ENCODE measurements at regions not wholly inside any gene's neighbourhood (a gene's known extent, or its start where the extent isn't known, plus 50 kb on each side); places are given as distances from the start of the nearest gene placed in this dataset.

GRCh38 chr20:57913156-57913930, 203.5 kb upstream of the PMEPA1 start:
- 87 to 93% methylated on average over 12 of the region's 12 CpGs for WGBS, 2 donors
- H3K9me3 ChIP-seq (ENCODE audit: control insufficient read depth in 4 of 4, insufficient read depth in 3 of 4, low read length in 3 of 4), result no peaks in the 10 kb centered on the region
- no peaks in the 10 kb centered on the region for H3K36me3 ChIP-seq (ENCODE audit: control insufficient read depth in 4 of 4, insufficient read depth in 4 of 4, low read length in 4 of 4)
- H3K9ac ChIP-seq (ENCODE audit: insufficient read depth in 1 of 2, low read length in 2 of 2), result no peak overlapping the region
- no peak overlapping the region for H3K27ac ChIP-seq (ENCODE audit: low read depth in 1 of 2, low read length in 1 of 2)
- H3K4me1 ChIP-seq (ENCODE audit: control insufficient read depth in 5 of 5, insufficient read depth in 5 of 5, low read length in 5 of 5), result peaks cover 0 to 5% (median 0%) of the 10 kb centered on the region in 5 donors
- no peak for ATAC-seq (ENCODE audit: insufficient read depth, low FRiP score)
- H3K4me3 ChIP-seq, result no peak overlapping the region
- DNase-seq, result no peak
- TF ChIP-seq, protein P1, sequence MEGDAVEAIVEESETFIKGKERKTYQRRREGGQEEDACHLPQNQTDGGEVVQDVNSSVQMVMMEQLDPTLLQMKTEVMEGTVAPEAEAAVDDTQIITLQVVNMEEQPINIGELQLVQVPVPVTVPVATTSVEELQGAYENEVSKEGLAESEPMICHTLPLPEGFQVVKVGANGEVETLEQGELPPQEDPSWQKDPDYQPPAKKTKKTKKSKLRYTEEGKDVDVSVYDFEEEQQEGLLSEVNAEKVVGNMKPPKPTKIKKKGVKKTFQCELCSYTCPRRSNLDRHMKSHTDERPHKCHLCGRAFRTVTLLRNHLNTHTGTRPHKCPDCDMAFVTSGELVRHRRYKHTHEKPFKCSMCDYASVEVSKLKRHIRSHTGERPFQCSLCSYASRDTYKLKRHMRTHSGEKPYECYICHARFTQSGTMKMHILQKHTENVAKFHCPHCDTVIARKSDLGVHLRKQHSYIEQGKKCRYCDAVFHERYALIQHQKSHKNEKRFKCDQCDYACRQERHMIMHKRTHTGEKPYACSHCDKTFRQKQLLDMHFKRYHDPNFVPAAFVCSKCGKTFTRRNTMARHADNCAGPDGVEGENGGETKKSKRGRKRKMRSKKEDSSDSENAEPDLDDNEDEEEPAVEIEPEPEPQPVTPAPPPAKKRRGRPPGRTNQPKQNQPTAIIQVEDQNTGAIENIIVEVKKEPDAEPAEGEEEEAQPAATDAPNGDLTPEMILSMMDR (IDR thresholded peaks at IDR 0.05; ENCODE audit: control extremely low read depth, extremely low read depth), result no peak
- no peaks in the 10 kb centered on the region for H3K27me3 ChIP-seq (ENCODE audit: control insufficient read depth in 3 of 3, insufficient read depth in 3 of 3, low read length in 2 of 3)

GRCh38 chr20:57912227-57912582, 202.4 kb upstream of the PMEPA1 start:
- no peak for DNase-seq
- H3K9me3 ChIP-seq (ENCODE audit: control insufficient read depth in 4 of 4, insufficient read depth in 3 of 4, low read length in 3 of 4), result no peaks in the 10 kb centered on the region
- WGBS, 2 donors, result 36 to 56% methylated on average over 6 of the region's 6 CpGs
- H3K4me3 ChIP-seq, result no peak overlapping the region
- H3K9ac ChIP-seq (ENCODE audit: insufficient read depth in 1 of 2, low read length in 2 of 2), result no peak overlapping the region
- ATAC-seq (ENCODE audit: insufficient read depth, low FRiP score), result no peak
- no peak overlapping the region for H3K27ac ChIP-seq (ENCODE audit: low read depth in 1 of 2, low read length in 1 of 2)
- no peaks in the 10 kb centered on the region for H3K27me3 ChIP-seq (ENCODE audit: control insufficient read depth in 3 of 3, insufficient read depth in 3 of 3, low read length in 2 of 3)
- peaks cover 0 to 15% (median 0%) of the 10 kb centered on the region in 5 donors for H3K4me1 ChIP-seq (ENCODE audit: control insufficient read depth in 5 of 5, insufficient read depth in 5 of 5, low read length in 5 of 5)
- TF ChIP-seq, protein P1 (IDR thresholded peaks at IDR 0.05; ENCODE audit: control extremely low read depth, extremely low read depth), result no peak
- no peaks in the 10 kb centered on the region for H3K36me3 ChIP-seq (ENCODE audit: control insufficient read depth in 4 of 4, insufficient read depth in 4 of 4, low read length in 4 of 4)

DNA sequence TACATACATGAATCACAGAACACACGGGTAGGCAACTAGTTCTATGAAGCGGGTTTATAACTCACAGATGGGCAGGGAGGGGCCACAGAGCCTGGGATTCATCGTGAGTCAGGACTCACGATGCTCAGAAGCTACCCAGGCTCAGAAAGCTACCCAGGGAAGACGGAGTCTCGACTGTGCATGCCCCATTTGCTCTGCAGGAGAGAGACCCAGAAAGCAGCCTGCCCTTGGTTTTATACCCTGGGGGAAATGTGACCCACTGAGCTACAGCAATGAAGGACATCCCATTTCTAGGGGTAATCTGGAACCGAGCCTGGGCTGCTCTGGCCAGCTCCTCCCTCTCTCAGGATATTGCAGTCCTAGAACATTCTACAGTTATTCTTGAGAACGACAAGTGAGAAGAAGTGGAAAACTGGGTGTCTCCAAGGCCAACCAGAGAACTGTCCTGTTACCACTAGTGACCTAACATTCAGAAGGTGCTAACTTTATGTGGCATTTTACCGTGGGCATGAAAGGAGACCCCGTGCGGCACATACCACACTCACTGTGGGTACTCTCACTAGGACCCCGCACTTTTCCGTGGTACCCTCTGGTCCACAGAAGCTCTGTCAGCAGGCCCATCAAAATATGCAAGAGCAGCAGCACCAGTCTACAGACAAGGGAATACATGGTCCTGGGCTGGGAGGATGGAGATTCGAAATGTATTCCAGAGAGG, 201.9 kb upstream of the PMEPA1 start:
- TF ChIP-seq, protein P1 (IDR thresholded peaks at IDR 0.05; ENCODE audit: control extremely low read depth, extremely low read depth), result no peak
- H3K9me3 ChIP-seq (ENCODE audit: control insufficient read depth in 4 of 4, insufficient read depth in 3 of 4, low read length in 3 of 4), result no peaks in the 10 kb centered on the region
- 90 to 91% methylated on average over 14 of the region's 14 CpGs for WGBS, 2 donors
- H3K9ac ChIP-seq (ENCODE audit: insufficient read depth in 1 of 2, low read length in 2 of 2), result no peak overlapping the region
- no peak for DNase-seq
- H3K27me3 ChIP-seq (ENCODE audit: control insufficient read depth in 3 of 3, insufficient read depth in 3 of 3, low read length in 2 of 3), result no peaks in the 10 kb centered on the region
- H3K4me3 ChIP-seq, result no peak overlapping the region
- H3K4me1 ChIP-seq (ENCODE audit: control insufficient read depth in 5 of 5, insufficient read depth in 5 of 5, low read length in 5 of 5), result peaks cover 0 to 16% (median 0%) of the 10 kb centered on the region in 5 donors
- H3K36me3 ChIP-seq (ENCODE audit: control insufficient read depth in 4 of 4, insufficient read depth in 4 of 4, low read length in 4 of 4), result no peaks in the 10 kb centered on the region
- no peak for ATAC-seq (ENCODE audit: insufficient read depth, low FRiP score)
- H3K27ac ChIP-seq (ENCODE audit: low read depth in 1 of 2, low read length in 1 of 2), result no peak overlapping the region

Measured in lung (tissue), 11 donors.